ENCODE measurements at regions not wholly inside any gene's neighbourhood (a gene's known extent, or its start where the extent isn't known, plus 50 kb on each side); places are given as distances from the start of the nearest gene placed in this dataset.
"Not testable (repeated sequence)": the region's sequence is repeated elsewhere in the genome, so short reads cannot be mapped to it uniquely, and the experiment has no call there.

GRCh38 chr6:12618296-12618695 lies 98.3 kb upstream of the PHACTR1 start:
- Mint-ChIP-seq H3K27me3 (peaks cover 10% of the 10 kb centered on the region), H3K4me1 (no peaks in the 10 kb centered on the region), H3K4me3 (no peak overlapping the region), H3K36me3 (ENCODE audit: low read depth) (no peaks in the 10 kb centered on the region), H3K27ac (no peak overlapping the region), H3K9me3 (ENCODE audit: low read depth) (no peaks in the 10 kb centered on the region)
- ATAC-seq (no peak), DNase-seq (no peak)
- ChIA-PET CTCF (interaction anchor here (1.1 kb wide), 1 partner anchor 16 kb away, joined by 3 read pairs; no protein-coding TSS in a partner anchor), POLR2A (no interaction called here)
- intact Hi-C loops (cut with DNase I, micrococcal nuclease), result no loop called here

GRCh38 chr6:12621754-12622153 lies 94.8 kb upstream of the PHACTR1 start:
- Mint-ChIP-seq H3K4me3 (no peak overlapping the region), H3K36me3 (ENCODE audit: low read depth) (no peaks in the 10 kb centered on the region), H3K4me1 (no peaks in the 10 kb centered on the region), H3K9me3 (ENCODE audit: low read depth) (no peaks in the 10 kb centered on the region), H3K27me3 (peaks cover 14% of the 10 kb centered on the region), H3K27ac (no peak overlapping the region)
- POLR2A ChIA-PET, result no interaction called here
- ATAC-seq, result no peak
- intact Hi-C loops (cut with DNase I, micrococcal nuclease), result no loop called here
- CTCF ChIA-PET, result no interaction called here
- DNase-seq, result no peak

GRCh38 chr6:12622566-12622965 lies 94.0 kb upstream of the PHACTR1 start:
- ATAC-seq (no peak), DNase-seq (no peak)
- no peaks in the 10 kb centered on the region for H3K4me1 Mint-ChIP-seq
- no peak overlapping the region for H3K27ac Mint-ChIP-seq
- ChIA-PET POLR2A (no interaction called here), CTCF (no interaction called here)
- no peaks in the 10 kb centered on the region for H3K36me3 Mint-ChIP-seq (ENCODE audit: low read depth)
- no peaks in the 10 kb centered on the region for H3K9me3 Mint-ChIP-seq (ENCODE audit: low read depth)
- intact Hi-C loops (cut with DNase I, micrococcal nuclease), result no loop called here
- H3K27me3 Mint-ChIP-seq, result peaks cover 12% of the 10 kb centered on the region
- no peak overlapping the region for H3K4me3 Mint-ChIP-seq

- no peaks in the 10 kb centered on the region for H3K9me3 Mint-ChIP-seq (ENCODE audit: low read depth)
- no peak overlapping the region for H3K27ac Mint-ChIP-seq
- H3K4me3 Mint-ChIP-seq, result no peak overlapping the region
- intact Hi-C loops (cut with DNase I, micrococcal nuclease), result no loop called here
- H3K36me3 Mint-ChIP-seq (ENCODE audit: low read depth), result no peaks in the 10 kb centered on the region
- ChIA-PET CTCF (no interaction called here), POLR2A (no interaction called here)
- H3K27me3 Mint-ChIP-seq, result peaks cover 9% of the 10 kb centered on the region
- DNase-seq (no peak), ATAC-seq (no peak)
- no peaks in the 10 kb centered on the region for H3K4me1 Mint-ChIP-seq
Observed at GRCh38 chr6:12624142-12624837, 92.3 kb upstream of the PHACTR1 start.

- CTCF ChIA-PET, result no interaction called here
- peaks cover 5% of the 10 kb centered on the region for H3K27me3 Mint-ChIP-seq
- no peaks in the 10 kb centered on the region for H3K36me3 Mint-ChIP-seq (ENCODE audit: low read depth)
- no peaks in the 10 kb centered on the region for H3K9me3 Mint-ChIP-seq (ENCODE audit: low read depth)
- H3K27ac Mint-ChIP-seq, result no peak overlapping the region
- POLR2A ChIA-PET, result interaction anchor here (0.6 kb wide), 1 partner anchor 336 kb away, joined by 3 read pairs; no protein-coding TSS in a partner anchor
- ATAC-seq, result no peak
- no peaks in the 10 kb centered on the region for H3K4me1 Mint-ChIP-seq
- no peak overlapping the region for H3K4me3 Mint-ChIP-seq
- intact Hi-C loops (cut with DNase I, micrococcal nuclease), result no loop called here
- no peak for DNase-seq
Observed at GRCh38 chr6:12627053-12627452, 89.5 kb upstream of the PHACTR1 start.

GRCh38 chr6:12628327-12628726 lies 88.2 kb upstream of the PHACTR1 start:
- ChIA-PET POLR2A (no interaction called here), CTCF (no interaction called here)
- no peak overlapping the region for H3K27ac Mint-ChIP-seq
- peaks cover 9% of the 10 kb centered on the region for H3K27me3 Mint-ChIP-seq
- DNase-seq (no peak), ATAC-seq (no peak)
- H3K9me3 Mint-ChIP-seq (ENCODE audit: low read depth), result no peaks in the 10 kb centered on the region
- H3K36me3 Mint-ChIP-seq (ENCODE audit: low read depth), result no peaks in the 10 kb centered on the region
- intact Hi-C loops (cut with DNase I, micrococcal nuclease), result no loop called here
- no peaks in the 10 kb centered on the region for H3K4me1 Mint-ChIP-seq
- H3K4me3 Mint-ChIP-seq, result no peak overlapping the region

- H3K4me3 Mint-ChIP-seq; CTCF ChIA-PET; ATAC-seq; intact Hi-C loops (cut with DNase I, micrococcal nuclease); H3K4me1 Mint-ChIP-seq; H3K36me3 Mint-ChIP-seq (ENCODE audit: low read depth); POLR2A ChIA-PET; H3K9me3 Mint-ChIP-seq (ENCODE audit: low read depth); H3K27ac Mint-ChIP-seq; DNase-seq: not testable (repeated sequence)
- peaks cover 29% of the 10 kb centered on the region for H3K27me3 Mint-ChIP-seq
Observed at GRCh38 chr6:12633746-12634145, 82.8 kb upstream of the PHACTR1 start.

GRCh38 chr6:12635375-12635774 lies 81.2 kb upstream of the PHACTR1 start:
- H3K4me1 Mint-ChIP-seq, result peaks cover 5% of the 10 kb centered on the region

GRCh38 chr6:12635813-12636212 lies 80.8 kb upstream of the PHACTR1 start:
- CTCF ChIA-PET, result interaction anchor here (1.1 kb wide), 1 partner anchor 10 kb away, joined by 3 read pairs; no protein-coding TSS in a partner anchor
- intact Hi-C loops (cut with DNase I, micrococcal nuclease), result no loop called here
- no peak for ATAC-seq
- Mint-ChIP-seq H3K27me3 (peaks cover 33% of the 10 kb centered on the region), H3K27ac (no peak overlapping the region), H3K4me1 (peaks cover 5% of the 10 kb centered on the region), H3K36me3 (ENCODE audit: low read depth) (no peaks in the 10 kb centered on the region), H3K4me3 (no peak overlapping the region), H3K9me3 (ENCODE audit: low read depth) (no peaks in the 10 kb centered on the region)
- no peak for DNase-seq
- POLR2A ChIA-PET, result no interaction called here

More at GRCh38 chr6:12635375-12635774, 81.2 kb upstream of the PHACTR1 start:
- ATAC-seq (no peak), DNase-seq (no peak)
- Mint-ChIP-seq H3K27ac (no peak overlapping the region), H3K9me3 (ENCODE audit: low read depth) (no peaks in the 10 kb centered on the region), H3K36me3 (ENCODE audit: low read depth) (no peaks in the 10 kb centered on the region), H3K4me3 (no peak overlapping the region), H3K27me3 (peaks cover 31% of the 10 kb centered on the region)
- CTCF ChIA-PET, result no interaction called here
- POLR2A ChIA-PET, result no interaction called here
- intact Hi-C loops (cut with DNase I, micrococcal nuclease), result no loop called here

- POLR2A ChIA-PET, result no interaction called here
- peaks cover 5% of the 10 kb centered on the region for H3K4me1 Mint-ChIP-seq
- no peak overlapping the region for H3K4me3 Mint-ChIP-seq
- no peak overlapping the region for H3K27ac Mint-ChIP-seq
- CTCF ChIA-PET, result interaction anchor here (1.1 kb wide), 1 partner anchor 9 kb away, joined by 3 read pairs; no protein-coding TSS in a partner anchor
- ATAC-seq (no peak), DNase-seq (no peak)
- intact Hi-C loops (cut with DNase I, micrococcal nuclease), result no loop called here
- no peaks in the 10 kb centered on the region for H3K36me3 Mint-ChIP-seq (ENCODE audit: low read depth)
- peaks cover 33% of the 10 kb centered on the region for H3K27me3 Mint-ChIP-seq
- H3K9me3 Mint-ChIP-seq (ENCODE audit: low read depth), result no peaks in the 10 kb centered on the region
Observed at GRCh38 chr6:12636336-12636735, 80.2 kb upstream of the PHACTR1 start.

GRCh38 chr6:12637960-12638641 lies 78.5 kb upstream of the PHACTR1 start:
- ChIA-PET POLR2A (no interaction called here), CTCF (interaction anchor here (0.6 to 1.5 kb wide), 6 partner anchors 10 to 689 kb away, joined by 3 to 6 read pairs (median 4); no protein-coding TSS in a partner anchor)
- peaks cover 30% of the 10 kb centered on the region for H3K27me3 Mint-ChIP-seq
- intact Hi-C loops (cut with DNase I, micrococcal nuclease), result loop anchor here (1.0 to 2.0 kb wide), 4 partner anchors 206 to 693 kb away; no protein-coding TSS in a partner anchor
- no peaks in the 10 kb centered on the region for H3K36me3 Mint-ChIP-seq (ENCODE audit: low read depth)
- DNase-seq, result peak; percentile 72
- H3K9me3 Mint-ChIP-seq (ENCODE audit: low read depth), result no peaks in the 10 kb centered on the region
- H3K4me3 Mint-ChIP-seq, result no peak overlapping the region
- no peak overlapping the region for H3K27ac Mint-ChIP-seq
- ATAC-seq, result peak; percentile 85
- H3K4me1 Mint-ChIP-seq, result peaks cover 5% of the 10 kb centered on the region

- H3K36me3 Mint-ChIP-seq (ENCODE audit: low read depth), result no peaks in the 10 kb centered on the region
- H3K4me1 Mint-ChIP-seq, result peaks cover 5% of the 10 kb centered on the region
- H3K27ac Mint-ChIP-seq, result no peak overlapping the region
- H3K27me3 Mint-ChIP-seq, result peaks cover 16% of the 10 kb centered on the region
- peaks cover 3% of the 10 kb centered on the region for H3K9me3 Mint-ChIP-seq (ENCODE audit: low read depth)
- CTCF ChIA-PET, result interaction anchor here (0.6 kb wide), 1 partner anchor 226 kb away, joined by 3 read pairs; no protein-coding TSS in a partner anchor
- DNase-seq, result no peak
- no peak for ATAC-seq
- POLR2A ChIA-PET, result no interaction called here
- no peak overlapping the region for H3K4me3 Mint-ChIP-seq
- intact Hi-C loops (cut with DNase I, micrococcal nuclease), result no loop called here
Observed at GRCh38 chr6:12640438-12640837, 76.1 kb upstream of the PHACTR1 start.
